ENCODE measurements at regions not wholly inside any gene's neighbourhood (a gene's known extent, or its start where the extent isn't known, plus 50 kb on each side); places are given as distances from the start of the nearest gene placed in this dataset.
"Not testable (repeated sequence)": the region's sequence is repeated elsewhere in the genome, so short reads cannot be mapped to it uniquely, and the experiment has no call there.

GRCh38 chr1:65541161-65541560, 120.7 kb downstream of the LEPR start:
- no peak overlapping the region for H4K5ac ChIP-seq (ENCODE audit: low read length)
- DNase-seq = no peak
- H3K4me1 ChIP-seq (ENCODE audit: control insufficient read depth, low read depth, low read length) = no peaks in the 10 kb centered on the region
- no peak overlapping the region for H2BK120ac ChIP-seq (ENCODE audit: low read depth, low read length)
- no CpG with 5 or more reads among the region's 2 CpGs for WGBS (ENCODE audit: extremely low coverage, insufficient coverage, low lambda C conversion rate)
- H3K23ac ChIP-seq (ENCODE audit: low read length) = no peak overlapping the region
- no peak overlapping the region for H3K18ac ChIP-seq (ENCODE audit: low read length)
- no peaks in the 10 kb centered on the region for H3K36me3 ChIP-seq (ENCODE audit: control insufficient read depth, insufficient read depth, low read length)
- H3K4ac ChIP-seq (ENCODE audit: low read depth, low read length) = no peak overlapping the region
- H3K4me3 ChIP-seq (ENCODE audit: low read length) = no peak overlapping the region
- H3K79me2 ChIP-seq (ENCODE audit: control insufficient read depth, insufficient read depth, low read length) = no peaks in the 10 kb centered on the region
- no peaks in the 10 kb centered on the region for H3K27me3 ChIP-seq (ENCODE audit: insufficient read depth, low read length, poor library complexity)
- H2AK5ac ChIP-seq (ENCODE audit: low read length) = no peak overlapping the region
- H3K79me1 ChIP-seq (ENCODE audit: low read length) = no peaks in the 10 kb centered on the region
- H4K8ac ChIP-seq (ENCODE audit: low read depth, low read length) = no peak overlapping the region
- H3K56ac ChIP-seq (ENCODE audit: low read length) = no peak overlapping the region
- H3K4me2 ChIP-seq (ENCODE audit: low read length) = no peak overlapping the region
- no peak overlapping the region for H3K27ac ChIP-seq (ENCODE audit: low read depth, low read length)
- H2BK5ac ChIP-seq (ENCODE audit: low read length) = no peak overlapping the region
- H3K9ac ChIP-seq (ENCODE audit: low read length) = no peak overlapping the region
- no peak overlapping the region for H2BK15ac ChIP-seq (replicated peaks; ENCODE audit: low read depth)

- Histone ChIP-seq H3K4me1 (ENCODE audit: control insufficient read depth, low read depth, low read length) (no peaks in the 10 kb centered on the region), H4K8ac (ENCODE audit: low read depth, low read length) (no peak overlapping the region), H3K9ac (ENCODE audit: low read length) (no peak overlapping the region), H2BK5ac (ENCODE audit: low read length) (no peak overlapping the region), H3K56ac (ENCODE audit: low read length) (no peak overlapping the region), H3K4me2 (ENCODE audit: low read length) (no peak overlapping the region), H2BK120ac (ENCODE audit: low read depth, low read length) (no peak overlapping the region), H3K79me2 (ENCODE audit: control insufficient read depth, insufficient read depth, low read length) (no peaks in the 10 kb centered on the region), H3K18ac (ENCODE audit: low read length) (no peak overlapping the region), H2AK5ac (ENCODE audit: low read length) (no peak overlapping the region), H3K79me1 (ENCODE audit: low read length) (no peaks in the 10 kb centered on the region), H3K23ac (ENCODE audit: low read length) (no peak overlapping the region), H3K27me3 (ENCODE audit: insufficient read depth, low read length, poor library complexity) (no peaks in the 10 kb centered on the region), H3K27ac (ENCODE audit: low read depth, low read length) (no peak overlapping the region), H4K5ac (ENCODE audit: low read length) (no peak overlapping the region), H3K4me3 (ENCODE audit: low read length) (no peak overlapping the region), H3K36me3 (ENCODE audit: control insufficient read depth, insufficient read depth, low read length) (no peaks in the 10 kb centered on the region), H2BK15ac (replicated peaks; ENCODE audit: low read depth) (no peak overlapping the region), H3K4ac (ENCODE audit: low read depth, low read length) (no peak overlapping the region)
- no peak for DNase-seq
Measured at GRCh38 chr1:65541865-65542264, 121.4 kb downstream of the LEPR start.

- not testable (repeated sequence) for H3K27ac ChIP-seq (ENCODE audit: low read depth, low read length); H2BK120ac ChIP-seq (ENCODE audit: low read depth, low read length); H3K4me1 ChIP-seq (ENCODE audit: control insufficient read depth, low read depth, low read length); H3K79me2 ChIP-seq (ENCODE audit: control insufficient read depth, insufficient read depth, low read length); H3K4me2 ChIP-seq (ENCODE audit: low read length); H4K8ac ChIP-seq (ENCODE audit: low read depth, low read length); H2BK5ac ChIP-seq (ENCODE audit: low read length); H3K4ac ChIP-seq (ENCODE audit: low read depth, low read length); H3K4me3 ChIP-seq (ENCODE audit: low read length); H3K23ac ChIP-seq (ENCODE audit: low read length); H3K27me3 ChIP-seq (ENCODE audit: insufficient read depth, low read length, poor library complexity); H4K5ac ChIP-seq (ENCODE audit: low read length); H3K79me1 ChIP-seq (ENCODE audit: low read length); H3K56ac ChIP-seq (ENCODE audit: low read length); H2AK5ac ChIP-seq (ENCODE audit: low read length); H3K36me3 ChIP-seq (ENCODE audit: control insufficient read depth, insufficient read depth, low read length); H3K9ac ChIP-seq (ENCODE audit: low read length); DNase-seq; H2BK15ac ChIP-seq (replicated peaks; ENCODE audit: low read depth); H3K18ac ChIP-seq (ENCODE audit: low read length)
- no CpG with 5 or more reads among the region's 1 CpG for WGBS (ENCODE audit: extremely low coverage, insufficient coverage, low lambda C conversion rate)
Measured at GRCh38 chr1:65542592-65542991, 122.1 kb downstream of the LEPR start.

GRCh38 chr1:65550306-65551010, 130.0 kb downstream of the LEPR start:
- H3K79me1 ChIP-seq (ENCODE audit: low read length); H3K27me3 ChIP-seq (ENCODE audit: insufficient read depth, low read length, poor library complexity); H2BK15ac ChIP-seq (replicated peaks; ENCODE audit: low read depth); H3K4me3 ChIP-seq (ENCODE audit: low read length); H2AK5ac ChIP-seq (ENCODE audit: low read length); H3K23ac ChIP-seq (ENCODE audit: low read length); H2BK120ac ChIP-seq (ENCODE audit: low read depth, low read length); H3K4me1 ChIP-seq (ENCODE audit: control insufficient read depth, low read depth, low read length); H4K8ac ChIP-seq (ENCODE audit: low read depth, low read length); H3K36me3 ChIP-seq (ENCODE audit: control insufficient read depth, insufficient read depth, low read length); H3K9ac ChIP-seq (ENCODE audit: low read length); H2BK5ac ChIP-seq (ENCODE audit: low read length); H3K4me2 ChIP-seq (ENCODE audit: low read length); H3K4ac ChIP-seq (ENCODE audit: low read depth, low read length); H4K5ac ChIP-seq (ENCODE audit: low read length); H3K18ac ChIP-seq (ENCODE audit: low read length); H3K27ac ChIP-seq (ENCODE audit: low read depth, low read length); H3K79me2 ChIP-seq (ENCODE audit: control insufficient read depth, insufficient read depth, low read length): not testable (repeated sequence)
- peak; percentile 40 for DNase-seq
- H3K56ac ChIP-seq (ENCODE audit: low read length) = peak overlapping the region; percentile 34
- WGBS (ENCODE audit: extremely low coverage, insufficient coverage, low lambda C conversion rate) = no CpG with 5 or more reads among the region's 25 CpGs

GRCh38 chr1:65552484-65552883, 132.0 kb downstream of the LEPR start:
- not testable (repeated sequence) for H3K27ac ChIP-seq (ENCODE audit: low read depth, low read length); H4K5ac ChIP-seq (ENCODE audit: low read length); H3K4me3 ChIP-seq (ENCODE audit: low read length); H2BK120ac ChIP-seq (ENCODE audit: low read depth, low read length); H2AK5ac ChIP-seq (ENCODE audit: low read length); H4K8ac ChIP-seq (ENCODE audit: low read depth, low read length); H3K56ac ChIP-seq (ENCODE audit: low read length); H3K4ac ChIP-seq (ENCODE audit: low read depth, low read length); H3K9ac ChIP-seq (ENCODE audit: low read length); H3K18ac ChIP-seq (ENCODE audit: low read length); H2BK5ac ChIP-seq (ENCODE audit: low read length); H2BK15ac ChIP-seq (replicated peaks; ENCODE audit: low read depth); H3K23ac ChIP-seq (ENCODE audit: low read length); H3K36me3 ChIP-seq (ENCODE audit: control insufficient read depth, insufficient read depth, low read length); H3K4me1 ChIP-seq (ENCODE audit: control insufficient read depth, low read depth, low read length); H3K79me1 ChIP-seq (ENCODE audit: low read length); H3K27me3 ChIP-seq (ENCODE audit: insufficient read depth, low read length, poor library complexity); H3K4me2 ChIP-seq (ENCODE audit: low read length); H3K79me2 ChIP-seq (ENCODE audit: control insufficient read depth, insufficient read depth, low read length); DNase-seq
- no CpG with 5 or more reads among the region's 2 CpGs for WGBS (ENCODE audit: extremely low coverage, insufficient coverage, low lambda C conversion rate)

- H2BK120ac ChIP-seq (ENCODE audit: low read depth, low read length); H3K79me1 ChIP-seq (ENCODE audit: low read length); H3K4me1 ChIP-seq (ENCODE audit: control insufficient read depth, low read depth, low read length); H4K8ac ChIP-seq (ENCODE audit: low read depth, low read length); H3K4ac ChIP-seq (ENCODE audit: low read depth, low read length); H3K27me3 ChIP-seq (ENCODE audit: insufficient read depth, low read length, poor library complexity); H3K79me2 ChIP-seq (ENCODE audit: control insufficient read depth, insufficient read depth, low read length); H3K23ac ChIP-seq (ENCODE audit: low read length); H3K27ac ChIP-seq (ENCODE audit: low read depth, low read length); H3K36me3 ChIP-seq (ENCODE audit: control insufficient read depth, insufficient read depth, low read length); H2BK5ac ChIP-seq (ENCODE audit: low read length); H4K5ac ChIP-seq (ENCODE audit: low read length); H3K4me2 ChIP-seq (ENCODE audit: low read length); H2AK5ac ChIP-seq (ENCODE audit: low read length); H3K9ac ChIP-seq (ENCODE audit: low read length); H2BK15ac ChIP-seq (replicated peaks; ENCODE audit: low read depth); H3K18ac ChIP-seq (ENCODE audit: low read length); H3K4me3 ChIP-seq (ENCODE audit: low read length): not testable (repeated sequence)
- DNase-seq = peak; percentile 63
- peak overlapping the region; percentile 7 for H3K56ac ChIP-seq (ENCODE audit: low read length)
- no CpG with 5 or more reads among the region's 6 CpGs for WGBS (ENCODE audit: extremely low coverage, insufficient coverage, low lambda C conversion rate)
Measured at GRCh38 chr1:65554086-65554764, 133.8 kb downstream of the LEPR start.
